PC-3 (cell line): ENCODE measurements at regions not wholly inside any gene's neighbourhood (a gene's known extent, or its start where the extent isn't known, plus 50 kb on each side); places are given as distances from the start of the nearest gene placed in this dataset.

Experiments
- ATAC-seq: fragments of 200-7000 bp; cut with Tn5 transposase; 2 replicates; pipeline ENCODE4 v1.9.1; 2020; ENCODE audit warnings: mild to moderate bottlenecking, moderate library complexity
- BruUV-seq: library from RNA; stranded (reverse); fragments of 400-500 nt; replicated peaks from 2 replicates; lab custom pipeline; 2021; lab: Mats Ljungman, UMichigan
- CTCF ChIA-PET: fragments of 300-600 bp; sonication (Branson Sonifier 250); formaldehyde crosslinking; loops from one replicate; lab custom pipeline; 2022; ENCODE audit warnings: antibody characterized with exemption; lab: Charles Lee
- POLR2A ChIA-PET: fragments of 300-600 bp; sonication (Branson Sonifier 250); formaldehyde crosslinking; loops from one replicate; lab custom pipeline; 2022; ENCODE audit warnings: antibody characterized with exemption; ENCODE audit not compliant: unreplicated experiment; lab: Charles Lee
- DNase-seq: peaks from one replicate; pipeline ENCODE4 v3.0.0-alpha.2; 2015
- H2AFZ ChIP-seq: fragments of 300-600 bp; sonication (generic); 2 replicates; pipeline ENCODE4 v1.6.0; 2016; ENCODE audit warnings: antibody characterized with exemption, low read length
- H3F3A ChIP-seq: fragments of 300-600 bp; sonication (generic); one replicate; pipeline ENCODE4 v1.6.0; 2017; ENCODE audit warnings: antibody characterized with exemption, low read length, control low read depth, mild to moderate bottlenecking; ENCODE audit not compliant: unreplicated experiment
- H3K27ac ChIP-seq: fragments of 300-600 bp; sonication (generic); 2 replicates; pipeline ENCODE4 v1.5.1; 2016; ENCODE audit warnings: mild to moderate bottlenecking, low read length
- H3K27me3 ChIP-seq: fragments of 300-600 bp; sonication (generic); 2 replicates; pipeline ENCODE4 v1.6.1; 2016; ENCODE audit warnings: low read length, mixed read lengths
- H3K36me3 ChIP-seq: fragments of 300-600 bp; sonication (generic); 2 replicates; pipeline ENCODE4 v1.6.1; 2016; ENCODE audit warnings: low read depth, mixed run types, low read length, mixed read lengths
- H3K4me1 ChIP-seq: fragments of 300-600 bp; sonication (generic); 2 replicates; pipeline ENCODE4 v1.5.1; 2016; ENCODE audit warnings: low read length; ENCODE audit not compliant: insufficient read depth
- H3K4me2 ChIP-seq: fragments of 300-600 bp; sonication (generic); 2 replicates; pipeline ENCODE4 v1.6.0; 2016; ENCODE audit warnings: low read length
- H3K4me3 ChIP-seq: fragments of 300-600 bp; sonication (generic); 2 replicates; pipeline ENCODE4 v1.5.1; 2016; ENCODE audit warnings: mild to moderate bottlenecking, low read length, mixed read lengths
- H3K79me2 ChIP-seq: fragments of 300-600 bp; sonication (generic); 2 replicates; pipeline ENCODE4 v1.6.1; 2017; ENCODE audit warnings: low read length, mixed read lengths
- H3K9ac ChIP-seq: fragments of 300-600 bp; sonication (generic); 2 replicates; pipeline ENCODE4 v1.6.0; 2016; ENCODE audit warnings: mild to moderate bottlenecking, low read length
- H3K9me2 ChIP-seq: fragments of 300-600 bp; sonication (generic); replicated peaks from 2 replicates; pipeline ENCODE4 v1.6.1; 2016; ENCODE audit warnings: mixed run types, low read length, mixed read lengths
- H3K9me3 ChIP-seq: fragments of 300-600 bp; sonication (generic); 2 replicates; pipeline ENCODE4 v1.6.1; 2016; ENCODE audit warnings: low read length, mixed read lengths
- H4K20me1 ChIP-seq: fragments of 300-600 bp; sonication (generic); 2 replicates; pipeline ENCODE4 v1.6.1; 2016; ENCODE audit warnings: low read length, mixed read lengths
- EZH2 ChIP-seq: fragments of 300-600 bp; sonication (generic); IDR thresholded peaks from one replicate; pipeline ENCODE4 v1.6.1; 2017; ENCODE audit warnings: antibody characterized with exemption, mild to moderate bottlenecking, low read length; ENCODE audit not compliant: unreplicated experiment
- EZH2phosphoT487 ChIP-seq: fragments of 300-600 bp; sonication (generic); IDR thresholded peaks from 2 replicates; pipeline ENCODE4 v1.6.1; 2018; ENCODE audit warnings: mild to moderate bottlenecking, antibody characterized with exemption, low read length, borderline replicate concordance
- intact Hi-C: fragments of 100-400 bp; cut with micrococcal nuclease; formaldehyde crosslinking; loops from 2 replicates; pipeline ENCODE4 v1.9.0; 2023
- TF ChIP-seq, protein P1 (sequence below): fragments of 300-600 bp; sonication (generic); conservative IDR thresholded peaks from 2 replicates; pipeline ENCODE4 v1.5.1; 2017; ENCODE audit warnings: antibody characterized with exemption, low read depth, mild to moderate bottlenecking, low read length

DNA sequence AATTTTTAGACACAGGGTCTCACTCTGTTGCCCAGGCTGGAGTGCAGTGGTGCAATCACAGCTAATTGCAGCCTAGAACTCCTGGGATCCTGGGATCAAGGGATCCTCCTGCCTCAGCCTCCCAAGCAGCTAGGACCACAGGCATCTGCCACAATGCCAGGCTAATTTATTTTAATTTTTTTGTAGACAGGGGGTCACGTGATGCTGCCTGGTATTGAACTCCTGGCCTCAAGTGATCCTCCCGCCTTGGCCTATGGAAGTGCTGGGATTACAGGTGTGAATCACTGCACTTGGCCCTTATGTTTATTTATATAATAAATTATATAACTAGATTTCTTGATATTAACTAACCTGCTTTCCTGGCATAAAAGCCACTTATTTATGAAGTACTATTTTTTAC, 1081.7 kb upstream of the FANCL start:
- ChIA-PET POLR2A (no interaction called here), CTCF (no interaction called here)
- no peak for TF ChIP-seq EZH2phosphoT487
- no peak for DNase-seq
- no peak overlapping the region for H3K4me3 ChIP-seq
- intact Hi-C loops = no loop called here
- no TSS peak for BruUV-seq
- no peaks in the 10 kb centered on the region for H3K79me2 ChIP-seq
- H4K20me1 ChIP-seq = no peaks in the 10 kb centered on the region
- H3K4me2 ChIP-seq = no peak overlapping the region
- H2AFZ ChIP-seq = no peak overlapping the region
- H3K9ac ChIP-seq = no peak overlapping the region
- ATAC-seq = no peak
- H3K9me3 ChIP-seq = no peaks in the 10 kb centered on the region
- H3K36me3 ChIP-seq = no peaks in the 10 kb centered on the region
- no peaks in the 10 kb centered on the region for H3K4me1 ChIP-seq
- H3K9me2 ChIP-seq = no peaks in the 10 kb centered on the region
- H3K27ac ChIP-seq = no peak overlapping the region
- peaks cover 11% of the 10 kb centered on the region; the same call in 1 of the 2 replicates for H3K27me3 ChIP-seq
- H3F3A ChIP-seq = no peaks in the 10 kb centered on the region

DNA sequence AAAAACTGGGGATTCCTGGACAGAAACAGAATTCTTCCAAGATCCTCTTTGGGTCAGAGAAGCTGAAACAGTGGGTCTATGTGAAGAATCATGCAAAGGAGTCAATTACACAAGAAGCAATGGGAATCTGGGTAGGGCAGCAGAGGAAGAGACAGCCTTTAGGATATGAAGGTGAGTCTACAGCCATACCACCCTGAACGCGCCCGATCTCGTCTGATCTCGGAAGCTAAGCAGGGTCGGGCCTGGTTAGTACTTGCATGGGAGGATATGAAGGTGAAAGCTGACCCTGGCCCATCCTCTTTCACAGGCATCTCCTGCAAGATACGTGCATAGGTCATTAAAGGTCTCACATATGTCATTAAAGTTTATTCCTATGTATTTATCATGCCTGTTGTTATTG, 1080.9 kb upstream of the FANCL start:
- BruUV-seq = no TSS peak
- POLR2A ChIA-PET = no interaction called here
- H3K4me1 ChIP-seq = no peaks in the 10 kb centered on the region
- H3K27ac ChIP-seq = no peak overlapping the region
- TF ChIP-seq EZH2phosphoT487 = no peak
- TF ChIP-seq, protein P1, sequence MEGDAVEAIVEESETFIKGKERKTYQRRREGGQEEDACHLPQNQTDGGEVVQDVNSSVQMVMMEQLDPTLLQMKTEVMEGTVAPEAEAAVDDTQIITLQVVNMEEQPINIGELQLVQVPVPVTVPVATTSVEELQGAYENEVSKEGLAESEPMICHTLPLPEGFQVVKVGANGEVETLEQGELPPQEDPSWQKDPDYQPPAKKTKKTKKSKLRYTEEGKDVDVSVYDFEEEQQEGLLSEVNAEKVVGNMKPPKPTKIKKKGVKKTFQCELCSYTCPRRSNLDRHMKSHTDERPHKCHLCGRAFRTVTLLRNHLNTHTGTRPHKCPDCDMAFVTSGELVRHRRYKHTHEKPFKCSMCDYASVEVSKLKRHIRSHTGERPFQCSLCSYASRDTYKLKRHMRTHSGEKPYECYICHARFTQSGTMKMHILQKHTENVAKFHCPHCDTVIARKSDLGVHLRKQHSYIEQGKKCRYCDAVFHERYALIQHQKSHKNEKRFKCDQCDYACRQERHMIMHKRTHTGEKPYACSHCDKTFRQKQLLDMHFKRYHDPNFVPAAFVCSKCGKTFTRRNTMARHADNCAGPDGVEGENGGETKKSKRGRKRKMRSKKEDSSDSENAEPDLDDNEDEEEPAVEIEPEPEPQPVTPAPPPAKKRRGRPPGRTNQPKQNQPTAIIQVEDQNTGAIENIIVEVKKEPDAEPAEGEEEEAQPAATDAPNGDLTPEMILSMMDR = no peak
- no peak for TF ChIP-seq EZH2
- ATAC-seq (no peak), DNase-seq (no peak)
- H3F3A ChIP-seq = no peaks in the 10 kb centered on the region
- no peaks in the 10 kb centered on the region for H3K9me3 ChIP-seq
- no peaks in the 10 kb centered on the region for H3K36me3 ChIP-seq
- H3K79me2 ChIP-seq = no peaks in the 10 kb centered on the region
- H3K27me3 ChIP-seq = peaks cover 11% of the 10 kb centered on the region; the same call in 1 of the 2 replicates
- H3K4me3 ChIP-seq = no peak overlapping the region
- no peak overlapping the region for H2AFZ ChIP-seq
- no peak overlapping the region for H3K4me2 ChIP-seq
- intact Hi-C loops = no loop called here
- no peak overlapping the region for H3K9ac ChIP-seq
- CTCF ChIA-PET = no interaction called here
- H3K9me2 ChIP-seq = no peaks in the 10 kb centered on the region
- no peaks in the 10 kb centered on the region for H4K20me1 ChIP-seq

DNA sequence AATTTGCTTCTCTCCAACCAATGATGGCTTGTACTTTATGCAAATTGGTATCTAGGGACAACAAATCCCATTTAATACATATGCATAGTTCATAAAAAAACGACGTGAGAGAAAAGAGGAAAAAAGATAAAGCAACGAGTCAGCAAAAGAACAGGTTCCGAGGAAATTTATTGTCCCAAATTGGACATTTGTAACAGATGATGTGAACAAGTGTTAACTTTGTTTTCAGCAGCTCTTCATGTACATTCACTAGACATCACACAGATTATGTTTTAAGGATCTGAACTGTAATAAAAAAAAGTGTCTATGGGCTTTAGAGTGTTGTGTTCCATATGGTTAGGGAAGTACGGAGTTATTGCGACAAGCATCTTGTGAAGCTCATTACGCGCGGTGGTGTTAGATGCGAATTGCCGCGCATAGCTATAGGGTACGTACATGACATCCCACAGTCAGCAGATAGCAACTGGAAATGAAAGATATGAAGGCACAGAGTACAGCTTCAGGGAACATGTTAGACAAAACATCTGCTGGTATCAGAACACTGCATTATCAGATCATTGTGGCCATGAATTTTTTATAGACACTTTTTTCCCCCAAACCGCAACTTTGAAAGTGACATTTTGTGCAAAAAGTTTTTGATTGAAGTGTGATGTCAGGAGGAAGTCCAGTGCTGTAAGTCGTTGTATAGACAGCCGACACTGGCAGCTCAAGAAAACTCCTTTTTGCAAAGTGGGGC, 1073.1 kb upstream of the FANCL start:
- CTCF ChIA-PET = no interaction called here
- no peak for TF ChIP-seq EZH2phosphoT487
- no peak for TF ChIP-seq EZH2
- TF ChIP-seq, protein P1 = no peak
- BruUV-seq = no TSS peak

More for the DNA sequence above, 1073.1 kb upstream of the FANCL start:
- H4K20me1 ChIP-seq = no peaks in the 10 kb centered on the region
- H3K9me3 ChIP-seq = no peaks in the 10 kb centered on the region
- no peak overlapping the region for H3K4me2 ChIP-seq
- ATAC-seq = no peak
- no peak for DNase-seq
- H3K27ac ChIP-seq = no peak overlapping the region
- no peaks in the 10 kb centered on the region for H3F3A ChIP-seq
- no peaks in the 10 kb centered on the region for H3K79me2 ChIP-seq
- no peaks in the 10 kb centered on the region for H3K4me1 ChIP-seq
- POLR2A ChIA-PET = no interaction called here
- no peaks in the 10 kb centered on the region for H3K36me3 ChIP-seq
- H3K4me3 ChIP-seq = no peak overlapping the region
- H2AFZ ChIP-seq = no peak overlapping the region
- H3K9me2 ChIP-seq = no peaks in the 10 kb centered on the region
- peaks cover 38% of the 10 kb centered on the region for H3K27me3 ChIP-seq
- intact Hi-C loops = no loop called here
- no peak overlapping the region for H3K9ac ChIP-seq
